PFSK-1 (cell line): ENCODE measurements at regions not wholly inside any gene's neighbourhood (a gene's known extent, or its start where the extent isn't known, plus 50 kb on each side); places are given as distances from the start of the nearest gene placed in this dataset.

ENCODE experiments used
- FOXP2 ChIP-seq: optimal IDR thresholded peaks from 2 replicates; pipeline ENCODE3; 2011; ENCODE audit warnings: borderline replicate concordance, control low read depth, inconsistent platforms; ENCODE audit not compliant: insufficient read depth; ENCODE audit errors: extremely low read length, extremely low read depth
- POLR2AphosphoS5 ChIP-seq: IDR thresholded peaks from 2 replicates; pipeline ENCODE4 v1.6.1; 2012; ENCODE audit warnings: low read depth, mild to moderate bottlenecking, control low read depth, low read length, moderate library complexity
- SIN3A ChIP-seq: IDR thresholded peaks from 2 replicates; pipeline ENCODE4 v1.6.1; 2012; ENCODE audit warnings: mild to moderate bottlenecking, low read length, moderate library complexity, borderline replicate concordance; ENCODE audit not compliant: insufficient read depth
- TAF1 ChIP-seq: IDR thresholded peaks from 2 replicates; pipeline ENCODE4 v1.6.1; 2012; ENCODE audit warnings: low read length, control low read depth, borderline replicate concordance; ENCODE audit not compliant: insufficient read depth
- TF ChIP-seq, protein P1 (sequence below), 2 experiments: IDR thresholded peaks; 2 replicates each; pipeline versions ENCODE4 v1.6.1 to v1.8.0; 2011 to 2012; ENCODE audit warnings: low read depth in 2 of 2, low read length in 2 of 2, control low read depth in 1 of 2, inconsistent platforms in 1 of 2, mild to moderate bottlenecking in 1 of 2, moderate library complexity in 1 of 2; ENCODE audit not compliant: insufficient read depth in 1 of 2

DNA sequence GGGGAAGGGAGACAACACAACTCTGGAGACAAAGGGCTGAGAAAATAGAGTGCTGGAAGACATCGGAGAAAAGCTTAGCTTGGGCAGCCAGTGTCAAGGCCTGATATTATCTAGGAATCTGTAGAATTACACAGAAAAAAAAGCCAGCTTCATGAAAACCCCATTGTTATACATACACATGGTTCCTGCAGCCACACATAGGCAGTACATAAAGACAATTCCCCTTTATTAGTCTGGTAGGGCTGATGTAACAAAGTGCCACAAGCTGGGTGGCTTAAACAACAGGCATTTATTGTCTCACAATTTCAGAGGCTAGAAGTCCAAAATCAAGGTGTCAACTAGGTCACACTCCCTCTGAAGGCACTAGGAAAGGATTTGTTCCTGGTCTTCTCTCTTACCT is 503.5 kb downstream of the MID1IP1 start:
- TF ChIP-seq POLR2AphosphoS5 (no peak), TAF1 (no peak), SIN3A (no peak), FOXP2 (no peak)
- TF ChIP-seq, protein P1, sequence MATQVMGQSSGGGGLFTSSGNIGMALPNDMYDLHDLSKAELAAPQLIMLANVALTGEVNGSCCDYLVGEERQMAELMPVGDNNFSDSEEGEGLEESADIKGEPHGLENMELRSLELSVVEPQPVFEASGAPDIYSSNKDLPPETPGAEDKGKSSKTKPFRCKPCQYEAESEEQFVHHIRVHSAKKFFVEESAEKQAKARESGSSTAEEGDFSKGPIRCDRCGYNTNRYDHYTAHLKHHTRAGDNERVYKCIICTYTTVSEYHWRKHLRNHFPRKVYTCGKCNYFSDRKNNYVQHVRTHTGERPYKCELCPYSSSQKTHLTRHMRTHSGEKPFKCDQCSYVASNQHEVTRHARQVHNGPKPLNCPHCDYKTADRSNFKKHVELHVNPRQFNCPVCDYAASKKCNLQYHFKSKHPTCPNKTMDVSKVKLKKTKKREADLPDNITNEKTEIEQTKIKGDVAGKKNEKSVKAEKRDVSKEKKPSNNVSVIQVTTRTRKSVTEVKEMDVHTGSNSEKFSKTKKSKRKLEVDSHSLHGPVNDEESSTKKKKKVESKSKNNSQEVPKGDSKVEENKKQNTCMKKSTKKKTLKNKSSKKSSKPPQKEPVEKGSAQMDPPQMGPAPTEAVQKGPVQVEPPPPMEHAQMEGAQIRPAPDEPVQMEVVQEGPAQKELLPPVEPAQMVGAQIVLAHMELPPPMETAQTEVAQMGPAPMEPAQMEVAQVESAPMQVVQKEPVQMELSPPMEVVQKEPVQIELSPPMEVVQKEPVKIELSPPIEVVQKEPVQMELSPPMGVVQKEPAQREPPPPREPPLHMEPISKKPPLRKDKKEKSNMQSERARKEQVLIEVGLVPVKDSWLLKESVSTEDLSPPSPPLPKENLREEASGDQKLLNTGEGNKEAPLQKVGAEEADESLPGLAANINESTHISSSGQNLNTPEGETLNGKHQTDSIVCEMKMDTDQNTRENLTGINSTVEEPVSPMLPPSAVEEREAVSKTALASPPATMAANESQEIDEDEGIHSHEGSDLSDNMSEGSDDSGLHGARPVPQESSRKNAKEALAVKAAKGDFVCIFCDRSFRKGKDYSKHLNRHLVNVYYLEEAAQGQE (IDR thresholded peaks at IDR 0.05; ENCODE audit: insufficient read depth in 1 of 2, low read depth in 2 of 2, low read length in 2 of 2): no peak

DNA sequence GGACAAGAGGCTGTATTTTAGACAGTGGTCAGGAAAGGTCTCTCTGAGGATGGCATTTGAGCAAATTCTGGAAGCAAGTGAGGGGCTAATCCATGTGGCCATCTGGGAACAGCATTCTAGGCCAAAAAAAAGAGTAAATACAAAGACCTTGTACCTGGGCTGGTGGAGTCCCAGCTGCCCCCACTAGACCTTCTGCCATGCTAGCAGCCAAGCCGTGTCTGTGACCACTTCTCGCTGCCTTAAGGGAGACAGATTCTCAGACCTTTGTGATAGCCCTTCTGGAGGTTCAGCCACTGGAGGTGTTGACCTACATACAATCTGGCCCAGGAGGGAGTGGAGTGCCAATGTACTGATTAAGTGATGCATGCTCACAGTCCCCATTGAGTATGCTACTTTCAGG is 506.2 kb downstream of the MID1IP1 start:
- TF ChIP-seq SIN3A (no peak), TAF1 (no peak), FOXP2 (no peak), POLR2AphosphoS5 (no peak)
- TF ChIP-seq, protein P1 (IDR thresholded peaks at IDR 0.05; ENCODE audit: insufficient read depth in 1 of 2, low read depth in 2 of 2, low read length in 2 of 2): no peak

DNA sequence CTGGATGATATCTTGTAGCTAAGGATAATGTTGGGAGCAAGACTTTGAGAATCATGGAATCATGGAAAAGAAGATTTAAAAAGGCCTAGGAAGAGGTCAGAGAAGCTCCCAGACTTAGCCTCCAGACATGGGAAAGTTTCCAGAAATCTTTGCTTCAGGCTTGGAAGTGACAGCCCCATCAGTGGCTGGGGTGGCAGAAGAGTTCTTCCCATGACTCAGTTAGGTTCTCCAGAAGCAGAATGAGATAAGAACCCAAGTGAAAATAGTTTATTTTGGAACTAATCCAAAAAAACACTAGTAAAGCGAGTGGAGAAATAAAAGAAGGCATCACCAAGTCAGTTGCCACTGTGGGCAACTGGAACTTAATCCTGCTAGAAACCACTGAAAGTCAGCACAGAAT is 506.9 kb downstream of the MID1IP1 start:
- TF ChIP-seq POLR2AphosphoS5 (no peak), FOXP2 (no peak), SIN3A (no peak), TAF1 (no peak)
- TF ChIP-seq, protein P1 (IDR thresholded peaks at IDR 0.05; ENCODE audit: insufficient read depth in 1 of 2, low read depth in 2 of 2, low read length in 2 of 2): no peak

DNA sequence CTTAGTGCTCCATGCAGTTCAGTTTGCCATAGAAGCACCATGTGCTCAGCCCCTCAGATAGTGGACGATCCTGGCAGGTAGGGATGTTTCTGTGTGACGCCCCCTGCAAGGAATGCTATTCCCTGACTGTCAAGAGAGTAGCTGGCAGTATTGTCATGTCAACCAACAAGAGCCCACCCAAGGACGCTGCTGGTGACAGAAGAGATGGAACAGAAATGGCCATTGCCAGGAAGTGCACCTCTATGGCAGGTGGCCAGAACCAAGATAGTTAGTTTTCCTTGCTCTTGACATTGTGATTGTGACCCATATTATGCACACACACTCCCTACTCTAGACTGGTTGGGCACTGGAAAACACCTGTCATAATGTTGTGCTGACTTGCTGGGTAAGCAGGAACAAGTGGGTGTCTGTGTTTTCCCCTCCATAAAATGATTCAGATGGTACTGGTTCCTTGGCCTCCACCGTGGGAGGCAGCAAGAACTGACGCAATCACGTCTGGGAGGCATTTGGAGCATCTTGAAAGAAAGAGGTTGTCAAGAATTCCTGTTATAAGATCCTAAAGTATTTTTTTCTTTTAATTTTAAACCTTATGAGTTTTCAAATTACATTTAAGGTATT is 507.9 kb downstream of the MID1IP1 start:
- TF ChIP-seq FOXP2 (no peak), POLR2AphosphoS5 (no peak), SIN3A (no peak), TAF1 (no peak)
- TF ChIP-seq, protein P1 (IDR thresholded peaks at IDR 0.05; ENCODE audit: insufficient read depth in 1 of 2, low read depth in 2 of 2, low read length in 2 of 2): no peak
